ACC112 (cell line): ENCODE measurements at regions not wholly inside any gene's neighbourhood (a gene's known extent, or its start where the extent isn't known, plus 50 kb on each side); places are given as distances from the start of the nearest gene placed in this dataset.
"Not testable (repeated sequence)": the region's sequence is repeated elsewhere in the genome, so short reads cannot be mapped to it uniquely, and the experiment has no call there.

ENCODE experiments used
- H2AFZ ChIP-seq: fragments of 200-600 bp; sonication (generic); one replicate; pipeline ENCODE4 v1.6.0; 2017; ENCODE audit warnings: antibody characterized with exemption, low read length; ENCODE audit not compliant: unreplicated experiment
- H3K27ac ChIP-seq: fragments of 200-600 bp; sonication (generic); 2 replicates; pipeline ENCODE4 v1.5.1; 2014; ENCODE audit warnings: low read depth, mild to moderate bottlenecking, antibody characterized with exemption, low read length, moderate library complexity
- H3K27me3 ChIP-seq: fragments of 200-600 bp; sonication (generic); 2 replicates; pipeline ENCODE4 v1.6.1; 2014; ENCODE audit warnings: mild to moderate bottlenecking, antibody characterized with exemption, low read length, moderate library complexity, mixed read lengths; ENCODE audit not compliant: insufficient read depth
- H3K36me3 ChIP-seq: fragments of 200-600 bp; sonication (generic); 2 replicates; pipeline ENCODE4 v1.6.1; 2016; ENCODE audit warnings: mild to moderate bottlenecking, antibody characterized with exemption, low read length, moderate library complexity, mixed read lengths; ENCODE audit not compliant: insufficient read depth
- H3K4me1 ChIP-seq: fragments of 200-600 bp; sonication (generic); one replicate; pipeline ENCODE4 v1.6.1; 2016; ENCODE audit warnings: low read length, mixed read lengths; ENCODE audit not compliant: insufficient read depth, unreplicated experiment, control insufficient read depth
- H3K4me3 ChIP-seq: fragments of 200-600 bp; sonication (generic); 2 replicates; pipeline ENCODE4 v1.5.1; 2014; ENCODE audit warnings: mild to moderate bottlenecking, low read depth, low read length
- H3K79me2 ChIP-seq: fragments of 200-600 bp; sonication (generic); one replicate; pipeline ENCODE4 v1.6.0; 2016; ENCODE audit warnings: low read length; ENCODE audit not compliant: control insufficient read depth, unreplicated experiment, insufficient read depth

- Histone ChIP-seq H2AFZ (no peak overlapping the region), H3K27me3 (no peaks in the 10 kb centered on the region), H3K79me2 (no peaks in the 10 kb centered on the region), H3K4me1 (peaks cover 21% of the 10 kb centered on the region), H3K27ac (no peak overlapping the region), H3K4me3 (no peak overlapping the region), H3K36me3 (no peaks in the 10 kb centered on the region)
Observed at GRCh38 chr6:137968901-137969300, 101.8 kb downstream of the TNFAIP3 start.

GRCh38 chr6:137969874-137970273 lies 102.8 kb downstream of the TNFAIP3 start:
- peaks cover 21% of the 10 kb centered on the region for H3K4me1 ChIP-seq
- H3K36me3 ChIP-seq: no peaks in the 10 kb centered on the region
- H3K27me3 ChIP-seq: no peaks in the 10 kb centered on the region
- no peak overlapping the region for H3K4me3 ChIP-seq
- H3K79me2 ChIP-seq: no peaks in the 10 kb centered on the region
- no peak overlapping the region for H2AFZ ChIP-seq
- H3K27ac ChIP-seq: no peak overlapping the region

GRCh38 chr6:137970368-137970767 lies 103.3 kb downstream of the TNFAIP3 start:
- Histone ChIP-seq H3K79me2 (no peaks in the 10 kb centered on the region), H2AFZ (no peak overlapping the region), H3K4me3 (no peak overlapping the region), H3K27ac (no peak overlapping the region), H3K27me3 (no peaks in the 10 kb centered on the region), H3K36me3 (no peaks in the 10 kb centered on the region), H3K4me1 (peaks cover 23% of the 10 kb centered on the region)

- Histone ChIP-seq H3K36me3 (no peaks in the 10 kb centered on the region), H3K27ac (peak overlapping the region; percentile 20; the same call in 1 of the 2 replicates), H2AFZ (no peak overlapping the region), H3K79me2 (no peaks in the 10 kb centered on the region), H3K4me3 (no peak overlapping the region), H3K4me1 (peaks cover 32% of the 10 kb centered on the region), H3K27me3 (no peaks in the 10 kb centered on the region)
Observed at GRCh38 chr6:137973201-137973600, 106.1 kb downstream of the TNFAIP3 start.

GRCh38 chr6:137975188-137975940 lies 108.3 kb downstream of the TNFAIP3 start:
- Histone ChIP-seq H3K27me3 (no peaks in the 10 kb centered on the region), H3K4me3 (no peak overlapping the region), H3K27ac (no peak overlapping the region), H3K4me1 (peaks cover 29% of the 10 kb centered on the region), H2AFZ (peak overlapping the region; percentile 71), H3K79me2 (no peaks in the 10 kb centered on the region), H3K36me3 (no peaks in the 10 kb centered on the region)

GRCh38 chr6:137976430-137976829 lies 109.4 kb downstream of the TNFAIP3 start:
- Histone ChIP-seq H3K79me2 (no peaks in the 10 kb centered on the region), H2AFZ (no peak overlapping the region), H3K36me3 (no peaks in the 10 kb centered on the region), H3K27me3 (no peaks in the 10 kb centered on the region), H3K4me3 (no peak overlapping the region), H3K4me1 (peaks cover 29% of the 10 kb centered on the region), H3K27ac (no peak overlapping the region)

GRCh38 chr6:137977206-137977605 lies 110.1 kb downstream of the TNFAIP3 start:
- H3K27me3 ChIP-seq: no peaks in the 10 kb centered on the region
- no peaks in the 10 kb centered on the region for H3K36me3 ChIP-seq
- H3K79me2 ChIP-seq: no peaks in the 10 kb centered on the region
- no peak overlapping the region for H2AFZ ChIP-seq
- H3K27ac ChIP-seq: no peak overlapping the region
- H3K4me1 ChIP-seq: peaks cover 29% of the 10 kb centered on the region
- no peak overlapping the region for H3K4me3 ChIP-seq

- H3K36me3 ChIP-seq: no peaks in the 10 kb centered on the region
- no peak overlapping the region for H3K27ac ChIP-seq
- peaks cover 26% of the 10 kb centered on the region for H3K4me1 ChIP-seq
- no peak overlapping the region for H3K4me3 ChIP-seq
- H3K27me3 ChIP-seq: no peaks in the 10 kb centered on the region
- peak overlapping the region; percentile 12 for H2AFZ ChIP-seq
- no peaks in the 10 kb centered on the region for H3K79me2 ChIP-seq
Observed at GRCh38 chr6:137977814-137978213, 110.8 kb downstream of the TNFAIP3 start.

- H2AFZ ChIP-seq: no peak overlapping the region
- no peaks in the 10 kb centered on the region for H3K79me2 ChIP-seq
- H3K36me3 ChIP-seq: no peaks in the 10 kb centered on the region
- H3K27ac ChIP-seq: no peak overlapping the region
- no peak overlapping the region for H3K4me3 ChIP-seq
- peaks cover 20% of the 10 kb centered on the region for H3K4me1 ChIP-seq
- no peaks in the 10 kb centered on the region for H3K27me3 ChIP-seq
Observed at GRCh38 chr6:137978252-137978896, 111.3 kb downstream of the TNFAIP3 start.

- not testable (repeated sequence) for H3K27me3 ChIP-seq, H3K4me3 ChIP-seq, H3K27ac ChIP-seq, H2AFZ ChIP-seq, H3K79me2 ChIP-seq, H3K36me3 ChIP-seq
- peaks cover 16% of the 10 kb centered on the region for H3K4me1 ChIP-seq
Observed at GRCh38 chr6:137979263-137979662, 112.2 kb downstream of the TNFAIP3 start.

GRCh38 chr6:137980777-137981176 lies 113.7 kb downstream of the TNFAIP3 start:
- Histone ChIP-seq H3K36me3 (no peaks in the 10 kb centered on the region), H3K4me3 (no peak overlapping the region)

More at GRCh38 chr6:137980777-137981176, 113.7 kb downstream of the TNFAIP3 start:
- Histone ChIP-seq H2AFZ (no peak overlapping the region), H3K4me1 (peaks cover 10% of the 10 kb centered on the region), H3K27me3 (no peaks in the 10 kb centered on the region), H3K79me2 (no peaks in the 10 kb centered on the region), H3K27ac (no peak overlapping the region)
